HCT116 (cell line): ENCODE measurements at regions not wholly inside any gene's neighbourhood (a gene's known extent, or its start where the extent isn't known, plus 50 kb on each side); places are given as distances from the start of the nearest gene placed in this dataset.

Experiments used
- ATAC-seq: fragments of 200-7000 bp; cut with Tn5 transposase; 2 replicates; pipeline ENCODE4 v1.9.1; 2020; ENCODE audit warnings: mild to moderate bottlenecking, moderate library complexity
- BruUV-seq: library from RNA; stranded (reverse); fragments of 400-500 nt; replicated peaks from 2 replicates; lab custom pipeline; 2021; lab: Mats Ljungman, UMichigan
- CTCF ChIA-PET: fragments of 300-600 bp; sonication (Branson Sonifier 250); formaldehyde crosslinking; loops from one replicate; lab custom pipeline; 2021; ENCODE audit warnings: antibody characterized with exemption; lab: Charles Lee
- POLR2A ChIA-PET: fragments of 300-600, 350-600 bp; sonication (Branson Sonifier 250); formaldehyde crosslinking; loops from one replicate; lab custom pipeline; 2021; ENCODE audit warnings: antibody characterized with exemption; lab: Charles Lee
- RAD21 ChIA-PET, 2 experiments: fragments of 300-600 bp; sonication (Branson Sonifier 250); formaldehyde crosslinking; loops; one replicate each; lab custom pipeline; 2023; ENCODE audit warnings: low total read pairs in 2 of 2; ENCODE audit not compliant: uncharacterized antibody in 2 of 2, unreplicated experiment in 2 of 2, low non-redundant PET in 1 of 2; lab: Charles Lee
- DNase-seq: peaks from one replicate; pipeline ENCODE4 v3.0.0-alpha.2; 2010; ENCODE audit warnings: low read depth, low spot score
- H2AFZ ChIP-seq: fragments of 200-600 bp; shearing (Covaris generic), sonication (generic); 2 replicates; pipeline ENCODE4 v1.6.1; 2017; ENCODE audit warnings: low read depth, mixed run types, mixed read lengths, antibody characterized with exemption, low read length; ENCODE audit not compliant: poor library complexity, severe bottlenecking
- H3K27ac ChIP-seq: 2 replicates; pipeline ENCODE4 v1.5.1; 2012; ENCODE audit warnings: low read depth, low read length
- H3K27me3 ChIP-seq: fragments of 200-600 bp; sonication (generic); 2 replicates; pipeline ENCODE4 v1.6.1; 2016; ENCODE audit warnings: mixed run types, low read length, mixed read lengths; ENCODE audit not compliant: insufficient read depth
- H3K36me3 ChIP-seq, 2 experiments: fragments of 200-500 bp in 1 of 2; fragments of 200-600 bp in 1 of 2; sonication (Bioruptor generic) in 1 of 2; sonication (generic) in 1 of 2; 2 replicates each; pipeline versions ENCODE4 v1.5.1 to v1.6.1; 2014 to 2016; ENCODE audit warnings: low read length in 2 of 2, inconsistent platforms in 1 of 2, mixed read lengths in 1 of 2, mixed run types in 1 of 2; ENCODE audit not compliant: insufficient read depth in 2 of 2, control insufficient read depth in 1 of 2
- H3K4me1 ChIP-seq, 2 experiments: fragments of 200-600 bp in 1 of 2; sonication (generic) in 1 of 2; 2 replicates each; pipeline versions ENCODE4 v1.5.1 to v1.6.1; 2012 to 2017; ENCODE audit warnings: low read length in 2 of 2, inconsistent platforms in 1 of 2, mild to moderate bottlenecking in 1 of 2, mixed read lengths in 1 of 2, mixed run types in 1 of 2, moderate library complexity in 1 of 2; ENCODE audit not compliant: insufficient read depth in 2 of 2, control insufficient read depth in 1 of 2
- H3K4me2 ChIP-seq: fragments of 200-600 bp; sonication (generic); 2 replicates; pipeline ENCODE4 v1.6.1; 2017; ENCODE audit warnings: mixed run types, low read length, mixed read lengths
- H3K4me3 ChIP-seq, 2 experiments: fragments of 200-600 bp in 1 of 2; sonication (generic) in 1 of 2; replicated peaks in 1 of 2; 2 replicates each; pipeline ENCODE4 v1.5.1; 2011 to 2016; ENCODE audit warnings: low read length in 2 of 2, control low read depth in 1 of 2, low read depth in 1 of 2, mild to moderate bottlenecking in 1 of 2, mixed read lengths in 1 of 2, mixed run types in 1 of 2
- H3K79me2 ChIP-seq: fragments of 200-600 bp; sonication (generic); 2 replicates; pipeline ENCODE4 v1.6.1; 2017; ENCODE audit warnings: mild to moderate bottlenecking, mixed run types, low read length, moderate library complexity, mixed read lengths; ENCODE audit not compliant: insufficient read depth
- H3K9ac ChIP-seq: fragments of 200-600 bp; sonication (generic); 2 replicates; pipeline ENCODE4 v1.6.1; 2016; ENCODE audit warnings: low read length, mixed read lengths
- H3K9me2 ChIP-seq: fragments of 200-600 bp; sonication (generic), shearing (Covaris generic); 2 replicates; pipeline ENCODE4 v1.6.1; 2017; ENCODE audit warnings: mixed run types, mild to moderate bottlenecking, moderate library complexity; ENCODE audit not compliant: insufficient read depth
- H3K9me3 ChIP-seq, 2 experiments: fragments of 200-500 bp in 1 of 2; fragments of 200-600 bp in 1 of 2; sonication (Bioruptor generic) in 1 of 2; sonication (generic) in 1 of 2; 2 replicates each; pipeline ENCODE4 v1.6.1; 2014 to 2017; ENCODE audit warnings: low read length in 2 of 2, mixed read lengths in 2 of 2, inconsistent platforms in 1 of 2, low read depth in 1 of 2, mild to moderate bottlenecking in 1 of 2, mixed run types in 1 of 2, moderate library complexity in 1 of 2; ENCODE audit not compliant: control insufficient read depth in 1 of 2, insufficient read depth in 1 of 2
- H4K20me1 ChIP-seq: fragments of 200-600 bp; sonication (generic), shearing (Covaris generic); 2 replicates; pipeline ENCODE4 v1.6.1; 2017; ENCODE audit warnings: mixed run types, mild to moderate bottlenecking, moderate library complexity; ENCODE audit not compliant: insufficient read depth
- ATF3 ChIP-seq: IDR thresholded peaks from 2 replicates; pipeline ENCODE4 v1.6.1; 2012
- CBX3 ChIP-seq: IDR thresholded peaks from 2 replicates; pipeline ENCODE4 v1.6.1; 2012; ENCODE audit warnings: low read depth
- CEBPB ChIP-seq: IDR thresholded peaks from 2 replicates; pipeline ENCODE4 v1.6.1; 2012; ENCODE audit warnings: low read depth
- CTCF ChIP-seq, 3 experiments: fragments of 200-600 bp in 1 of 3; sonication (generic) in 1 of 3; IDR thresholded peaks in 2 of 3; conservative IDR thresholded peaks in 1 of 3; 2 replicates each; pipeline ENCODE4 v1.5.1; 2012 to 2017; ENCODE audit warnings: low read depth in 2 of 3, low read length in 2 of 3, antibody characterized with exemption in 1 of 3, borderline replicate concordance in 1 of 3, control low read depth in 1 of 3, mild to moderate bottlenecking in 1 of 3, mixed read lengths in 1 of 3, mixed run types in 1 of 3, moderate library complexity in 1 of 3; ENCODE audit not compliant: insufficient read depth in 1 of 3
- EGR1 ChIP-seq: IDR thresholded peaks from 2 replicates; pipeline ENCODE4 v1.6.1; 2012; ENCODE audit warnings: low read depth
- ELF1 ChIP-seq: IDR thresholded peaks from 2 replicates; pipeline ENCODE4 v1.6.1; 2012; ENCODE audit warnings: low read depth, borderline replicate concordance
- EZH2 ChIP-seq: fragments of 200-600 bp; sonication (generic); IDR thresholded peaks from 2 replicates; pipeline ENCODE4 v1.6.1; 2017; ENCODE audit warnings: antibody characterized with exemption, mixed run types
- FOSL1 ChIP-seq: IDR thresholded peaks from 2 replicates; pipeline ENCODE4 v1.6.1; 2012; ENCODE audit warnings: low read depth
- MAX ChIP-seq: IDR thresholded peaks from 2 replicates; pipeline ENCODE4 v1.6.1; 2012
- POLR2A ChIP-seq: IDR thresholded peaks from 2 replicates; pipeline ENCODE4 v1.7.0; 2011; ENCODE audit warnings: borderline replicate concordance; ENCODE audit not compliant: insufficient read depth, insufficient read length; ENCODE audit errors: extremely low read depth
- POLR2AphosphoS5 ChIP-seq: IDR thresholded peaks from 2 replicates; pipeline ENCODE4 v1.6.1; 2011; ENCODE audit warnings: mild to moderate bottlenecking, low read depth, low read length, moderate library complexity
- REST ChIP-seq: IDR thresholded peaks from 2 replicates; pipeline ENCODE4 v1.6.1; 2012; ENCODE audit warnings: low read depth
- SP1 ChIP-seq: IDR thresholded peaks from 2 replicates; pipeline ENCODE4 v1.6.1; 2012; ENCODE audit warnings: low read depth
- SRF ChIP-seq: IDR thresholded peaks from 2 replicates; pipeline ENCODE4 v1.6.1; 2012; ENCODE audit warnings: low read depth
- TCF7L2 ChIP-seq: IDR thresholded peaks from 2 replicates; pipeline ENCODE4 v1.7.0; 2011; ENCODE audit warnings: borderline replicate concordance, inconsistent platforms; ENCODE audit not compliant: insufficient read depth, insufficient read length; ENCODE audit errors: extremely low read depth
- ZBTB33 ChIP-seq: IDR thresholded peaks from 2 replicates; pipeline ENCODE4 v1.6.1; 2011; ENCODE audit warnings: mild to moderate bottlenecking, low read length, moderate library complexity; ENCODE audit not compliant: insufficient replicate concordance; ENCODE audit errors: extremely low read depth
- ZFX ChIP-seq: fragments of 450-650 bp; IDR thresholded peaks from 2 replicates; pipeline ENCODE4 v1.6.1; 2017
- ZNF274 ChIP-seq: fragments of 200-500 bp; sonication (Bioruptor generic); IDR thresholded peaks from 2 replicates; pipeline ENCODE4 v1.6.1; 2014; ENCODE audit warnings: mild to moderate bottlenecking, low read depth, low read length, inconsistent platforms
- intact Hi-C: fragments of 100-400 bp; cut with micrococcal nuclease; formaldehyde crosslinking; loops from 2 replicates; pipeline ENCODE4 v1.10.0; 2022

GRCh38 chr5:97544678-97545077 lies 361.6 kb upstream of the RIOK2 start (continued):
- TF ChIP-seq SRF (no peak), CEBPB (no peak), ATF3 (no peak), ZNF274 (no peak)

- ChIA-PET RAD21 (no interaction called here), POLR2A (no interaction called here), CTCF (interaction anchor here (1.2 kb wide), 1 partner anchor 11 kb away, joined by 10 read pairs; no protein-coding TSS in a partner anchor)
- Histone ChIP-seq H3K9ac (no peak overlapping the region), H3K9me2 (no peaks in the 10 kb centered on the region), H3K36me3 (no peaks in the 10 kb centered on the region), H3K4me2 (no peak overlapping the region), H3K4me1 (no peaks in the 10 kb centered on the region), H3K27ac (no peak overlapping the region), H3K9me3 (no peaks in the 10 kb centered on the region), H3K27me3 (no peaks in the 10 kb centered on the region), H2AFZ (no peak overlapping the region), H3K79me2 (no peaks in the 10 kb centered on the region), H3K4me3 (no peak overlapping the region), H4K20me1 (no peaks in the 10 kb centered on the region)
- DNase-seq: no peak
- ATAC-seq: no peak
- BruUV-seq: no TSS peak
- intact Hi-C loops: no loop called here
- TF ChIP-seq POLR2A (no peak), SP1 (no peak), POLR2AphosphoS5 (no peak), ELF1 (no peak), TCF7L2 (no peak), CBX3 (no peak), ATF3 (no peak), REST (no peak), ZFX (no peak), CEBPB (no peak), ZNF274 (no peak), CTCF (IDR thresholded peaks at IDR 0.05 in 2 of 3, conservative IDR thresholded peaks at IDR 0.05 in 1 of 3; ENCODE audit: borderline replicate concordance in 1 of 3, insufficient read depth in 1 of 3, low read depth in 2 of 3, low read length in 2 of 3) (no peak), ZBTB33 (no peak), SRF (no peak), EGR1 (no peak), EZH2 (no peak), FOSL1 (no peak), MAX (no peak)
These were observed 362.4 kb upstream of the RIOK2 start for GRCh38 chr5:97545446-97545845.
